Activated CD4-positive, alpha-beta T cell treated with anti-CD3 and anti-CD28 coated beads for 48 hours (primary cell): ENCODE measurements at regions not wholly inside any gene's neighbourhood (a gene's known extent, or its start where the extent isn't known, plus 50 kb on each side); places are given as distances from the start of the nearest gene placed in this dataset.
"Not testable (repeated sequence)": the region's sequence is repeated elsewhere in the genome, so short reads cannot be mapped to it uniquely, and the experiment has no call there.

Source experiments
- DNase-seq: peaks from one replicate; pipeline ENCODE4 v3.0.0-alpha.2; 2020

- DNase-seq, result not testable (repeated sequence)
Measured at GRCh38 chr7:75201606-75202079, 109.3 kb downstream of the GTF2IRD2B start.

- DNase-seq, result not testable (repeated sequence)
Measured at GRCh38 chr7:75205367-75206085, 113.1 kb downstream of the GTF2IRD2B start.

GRCh38 chr7:75215460-75215859, 123.1 kb downstream of the GTF2IRD2B start:
- DNase-seq, result not testable (repeated sequence)

GRCh38 chr7:75216963-75217362, 124.6 kb downstream of the GTF2IRD2B start:
- not testable (repeated sequence) for DNase-seq

GRCh38 chr7:75226102-75226501, 133.7 kb downstream of the GTF2IRD2B start:
- DNase-seq, result not testable (repeated sequence)

- DNase-seq, result not testable (repeated sequence)
Measured at GRCh38 chr7:75229558-75229957, 137.2 kb downstream of the GTF2IRD2B start.

GRCh38 chr7:75230558-75230957, 138.2 kb downstream of the GTF2IRD2B start:
- not testable (repeated sequence) for DNase-seq

- DNase-seq, result not testable (repeated sequence)
Measured at GRCh38 chr7:75235092-75235826, 142.9 kb downstream of the GTF2IRD2B start.

GRCh38 chr7:75235827-75236167, 143.4 kb downstream of the GTF2IRD2B start:
- DNase-seq, result not testable (repeated sequence)

GRCh38 chr7:75237255-75238187, 145.1 kb downstream of the GTF2IRD2B start:
- peak; percentile 55 for DNase-seq

GRCh38 chr7:75238309-75238708, 145.9 kb downstream of the GTF2IRD2B start:
- DNase-seq, result not testable (repeated sequence)

GRCh38 chr7:75243638-75244037, 151.2 kb downstream of the GTF2IRD2B start:
- DNase-seq, result not testable (repeated sequence)

GRCh38 chr7:75248216-75248615, 147.2 kb upstream of the TRIM73 start:
- DNase-seq, result not testable (repeated sequence)

- not testable (repeated sequence) for DNase-seq
Measured at GRCh38 chr7:75254238-75254637, 141.2 kb upstream of the TRIM73 start.

GRCh38 chr7:75257442-75257841, 138.0 kb upstream of the TRIM73 start:
- not testable (repeated sequence) for DNase-seq

- DNase-seq, result not testable (repeated sequence)
Measured at GRCh38 chr7:75259454-75260003, 135.9 kb upstream of the TRIM73 start.

- not testable (repeated sequence) for DNase-seq
Measured at GRCh38 chr7:75261660-75262059, 133.8 kb upstream of the TRIM73 start.

GRCh38 chr7:75268158-75268557, 127.3 kb upstream of the TRIM73 start:
- DNase-seq, result not testable (repeated sequence)

- not testable (repeated sequence) for DNase-seq
Measured at GRCh38 chr7:75269159-75269558, 126.3 kb upstream of the TRIM73 start.

- not testable (repeated sequence) for DNase-seq
Measured at GRCh38 chr7:75274114-75274513, 121.3 kb upstream of the TRIM73 start.
